HG02642 (cell line): ENCODE measurements at regions not wholly inside any gene's neighbourhood (a gene's known extent, or its start where the extent isn't known, plus 50 kb on each side); places are given as distances from the start of the nearest gene placed in this dataset.

Source experiments
- ATAC-seq: cut with Tn5 transposase; IDR thresholded peaks from one replicate; pipeline ENCODE4 v1.9.1; 2021; ENCODE audit warnings: mild to moderate bottlenecking; ENCODE audit not compliant: unreplicated experiment, poor library complexity

DNA sequence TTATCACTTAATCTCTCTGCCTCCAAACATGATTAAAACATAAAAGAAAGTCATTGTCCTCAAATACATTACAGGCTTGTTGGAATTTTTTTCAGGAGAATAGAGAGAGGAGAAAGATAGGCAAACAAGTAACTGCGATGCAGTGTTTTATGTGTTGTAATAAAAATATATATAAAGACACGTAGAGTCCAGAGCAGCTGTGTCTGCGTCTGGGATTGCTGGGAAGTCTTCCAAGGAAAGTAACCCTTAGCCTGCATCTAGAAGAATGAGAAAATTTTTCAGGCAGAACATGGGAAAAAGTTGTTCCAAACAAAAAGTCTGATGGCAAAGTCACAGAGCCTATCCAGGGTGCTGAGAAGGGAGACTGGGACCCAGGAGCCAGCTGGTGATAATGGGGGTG lies 91.8 kb upstream of the ST6GAL2 start:
- ATAC-seq, result no peak

DNA sequence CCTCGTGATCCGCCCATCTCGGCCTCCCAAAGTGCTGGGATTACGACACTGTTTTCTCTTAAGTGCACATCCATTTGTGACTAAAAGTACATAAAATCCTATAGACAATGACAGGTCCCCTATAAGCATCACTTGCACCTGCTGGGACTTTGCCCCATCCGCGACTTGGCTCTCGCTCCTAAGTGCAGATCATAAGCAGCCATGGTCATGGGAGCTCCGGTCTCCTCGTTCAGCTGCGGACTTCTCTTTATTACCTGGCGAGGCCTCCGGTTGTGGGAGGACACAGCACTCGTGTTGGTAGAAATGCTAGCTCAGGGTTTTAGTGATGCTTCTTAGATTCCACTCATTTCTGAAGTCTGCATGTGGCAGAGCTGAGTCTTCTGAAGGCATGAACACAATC lies 92.7 kb upstream of the ST6GAL2 start:
- no peak for ATAC-seq

DNA sequence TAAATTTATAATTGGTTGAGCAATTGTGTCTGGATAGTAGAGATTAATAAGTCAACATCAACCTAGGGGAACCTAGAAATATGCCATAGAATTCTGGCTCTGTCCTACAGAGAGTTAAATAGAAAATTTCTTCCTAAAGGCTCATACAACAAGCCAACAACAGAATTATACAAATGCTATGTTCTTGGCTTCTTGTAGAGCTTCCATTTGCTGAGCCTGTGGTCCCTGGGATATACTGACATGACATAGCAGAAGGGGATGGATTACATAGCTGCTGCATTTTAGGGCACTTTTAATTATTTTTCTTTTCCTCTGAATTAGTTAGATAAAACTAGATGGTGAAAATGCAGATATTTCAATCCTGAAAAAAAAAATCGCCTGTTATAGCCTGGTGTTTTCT lies 95.5 kb upstream of the ST6GAL2 start:
- no peak for ATAC-seq

DNA sequence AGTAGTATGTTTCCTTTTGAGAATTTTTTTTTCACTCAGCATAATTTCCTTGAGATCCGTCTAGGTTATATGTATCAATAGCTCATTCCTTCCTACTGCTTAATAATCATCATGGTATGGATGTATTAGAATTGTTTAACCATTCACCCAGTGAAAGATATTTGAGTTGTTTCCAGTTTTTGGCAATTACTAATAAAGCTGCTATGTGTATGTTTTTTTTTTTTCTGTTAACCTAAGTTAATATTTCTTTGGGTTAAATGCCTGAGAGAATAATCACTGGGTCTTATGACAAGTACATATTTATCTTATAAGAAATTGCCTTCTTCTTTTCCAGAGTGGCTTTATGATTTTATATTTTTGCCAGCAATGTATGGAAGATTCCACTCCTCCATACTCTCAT lies 96.4 kb upstream of the ST6GAL2 start:
- no peak for ATAC-seq

DNA sequence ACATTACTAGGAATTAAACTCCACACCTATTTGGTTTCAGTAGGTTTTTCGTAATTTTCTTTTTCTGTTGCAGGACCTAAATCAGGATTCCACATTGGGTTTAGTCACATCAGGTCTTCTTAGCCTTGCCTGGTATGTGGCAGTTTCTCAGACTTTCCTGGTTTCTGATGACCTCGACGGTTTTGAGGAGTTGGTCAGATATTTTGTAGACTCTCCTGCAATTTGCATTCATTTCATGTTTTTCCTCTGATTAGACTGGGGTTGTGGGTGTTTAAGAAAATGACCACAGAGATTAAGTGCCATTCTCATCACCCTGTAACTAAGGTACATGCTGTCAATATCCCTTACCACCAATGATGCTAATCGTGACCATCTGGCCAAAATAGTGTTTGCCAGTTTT lies 97.3 kb upstream of the ST6GAL2 start:
- ATAC-seq, result no peak

DNA sequence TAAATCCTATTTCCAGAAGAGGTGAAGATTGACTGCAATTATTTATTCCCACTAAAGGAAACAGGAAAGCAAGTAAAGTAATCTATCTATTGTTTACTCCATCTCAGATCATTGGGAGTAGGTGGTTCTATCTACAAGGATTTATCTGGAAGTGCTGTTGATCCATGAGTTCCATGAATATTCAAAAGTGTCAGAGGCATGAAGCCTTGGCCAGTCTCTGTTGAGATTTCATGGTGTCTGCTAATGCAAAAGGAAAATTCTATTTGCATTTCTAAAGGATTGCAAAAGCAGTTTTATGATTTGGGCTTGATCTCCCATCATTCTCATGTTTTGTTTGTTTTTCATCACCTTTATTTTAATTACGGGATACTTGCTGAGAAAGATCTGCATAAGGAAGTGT lies 102.4 kb upstream of the ST6GAL2 start:
- ATAC-seq, result no peak

DNA sequence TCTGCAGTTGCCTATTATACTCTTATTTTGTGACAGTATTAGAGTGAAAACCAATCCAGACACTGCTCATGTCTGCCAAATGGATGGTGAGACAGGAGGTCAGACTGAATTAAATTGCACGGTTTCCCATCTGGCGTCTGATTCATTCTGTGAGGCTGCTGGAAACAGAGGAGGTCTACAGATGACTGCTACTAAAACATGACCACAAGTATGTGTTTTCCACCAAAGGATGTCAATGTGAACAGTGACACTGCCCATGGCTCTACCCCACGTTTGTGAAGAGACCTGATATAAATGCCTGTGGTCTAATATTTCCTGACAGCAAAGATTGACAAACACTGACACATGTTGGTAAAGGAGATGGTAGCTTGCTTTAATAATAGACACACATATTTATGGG lies 104.3 kb upstream of the ST6GAL2 start:
- ATAC-seq, result no peak

DNA sequence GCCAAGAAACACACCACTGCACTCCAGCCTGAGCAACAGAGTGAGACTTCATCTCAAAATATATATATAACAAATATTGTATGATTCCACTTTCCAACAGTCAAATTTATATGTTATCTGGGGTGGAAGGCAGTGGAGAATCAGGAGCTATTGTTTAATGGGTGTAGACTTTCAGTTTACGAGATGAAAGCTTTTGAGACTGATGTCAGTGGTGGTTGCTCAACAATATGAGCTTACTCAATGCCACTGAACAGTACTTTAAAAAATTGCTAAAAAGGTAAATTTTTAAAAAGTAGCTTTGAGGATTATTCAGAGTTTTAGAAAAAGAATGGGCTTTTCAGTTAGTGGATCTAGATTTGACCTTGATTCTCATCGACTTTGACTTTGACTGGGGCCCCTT lies 105.9 kb upstream of the ST6GAL2 start:
- no peak for ATAC-seq

DNA sequence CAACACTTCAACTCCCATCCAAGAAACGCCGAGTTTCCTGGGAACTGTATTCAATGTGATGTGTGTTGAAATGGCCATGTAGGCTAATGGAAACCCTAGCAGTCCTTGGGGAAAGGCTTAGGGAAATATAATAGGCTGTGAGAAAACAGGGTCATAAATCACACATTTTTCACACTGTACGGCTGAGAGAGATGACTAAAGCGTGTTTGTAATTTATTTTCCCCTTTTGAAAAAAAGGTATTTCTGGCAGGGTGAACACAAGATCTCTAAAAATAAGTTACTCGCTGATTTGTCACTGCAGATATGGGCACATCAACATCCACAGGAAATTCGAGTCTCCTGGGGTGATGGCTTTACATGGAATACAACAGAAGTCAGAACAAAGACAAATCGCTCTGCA lies 109.6 kb upstream of the ST6GAL2 start:
- no peak for ATAC-seq

DNA sequence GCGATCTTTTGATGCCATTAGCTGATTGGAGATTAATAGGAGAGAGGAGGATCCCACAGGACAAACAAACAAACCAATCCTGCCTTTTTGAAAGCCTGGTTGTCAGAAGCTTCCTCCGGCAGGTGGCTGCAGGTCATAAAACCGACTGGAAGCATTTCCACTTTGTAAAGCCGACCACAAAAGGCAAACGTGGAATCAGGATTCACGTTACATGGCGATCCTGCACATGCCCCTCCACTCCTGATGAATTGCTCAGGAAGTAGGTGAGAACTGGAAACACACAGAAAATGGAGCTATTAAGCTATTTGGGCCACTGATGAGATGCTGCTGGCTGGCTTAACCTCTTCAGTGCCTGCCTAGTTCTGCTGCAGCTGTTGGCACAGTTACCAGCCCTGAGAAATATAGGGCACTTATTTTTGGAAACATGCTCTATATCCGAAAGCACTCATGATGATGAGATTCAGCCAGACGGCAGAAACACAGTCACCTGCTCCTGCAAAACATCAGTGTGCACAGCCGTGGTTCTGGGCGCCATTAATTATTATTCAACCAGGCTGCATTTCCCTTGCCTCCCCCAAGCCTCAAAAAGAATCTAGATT lies 110.3 kb upstream of the ST6GAL2 start:
- no peak for ATAC-seq

DNA sequence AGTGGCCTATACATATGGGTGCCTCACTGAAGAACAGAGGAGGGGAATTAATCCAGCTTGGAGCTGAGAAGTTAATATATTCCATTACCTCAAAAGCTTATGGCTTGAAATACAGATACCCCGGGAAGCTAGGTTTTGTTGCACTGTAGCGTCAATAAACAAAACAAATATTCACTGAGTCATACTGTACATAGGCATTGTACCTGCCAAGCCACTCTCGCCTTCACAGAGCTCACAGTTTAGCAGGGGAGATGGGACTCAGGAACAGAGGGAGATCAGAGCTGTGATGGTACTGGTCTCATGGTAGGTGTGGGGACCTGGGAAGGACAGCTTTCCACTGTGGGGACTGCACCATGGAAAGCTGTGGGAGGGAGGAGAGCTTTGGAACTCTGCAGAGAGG lies 111.2 kb upstream of the ST6GAL2 start:
- no peak for ATAC-seq

DNA sequence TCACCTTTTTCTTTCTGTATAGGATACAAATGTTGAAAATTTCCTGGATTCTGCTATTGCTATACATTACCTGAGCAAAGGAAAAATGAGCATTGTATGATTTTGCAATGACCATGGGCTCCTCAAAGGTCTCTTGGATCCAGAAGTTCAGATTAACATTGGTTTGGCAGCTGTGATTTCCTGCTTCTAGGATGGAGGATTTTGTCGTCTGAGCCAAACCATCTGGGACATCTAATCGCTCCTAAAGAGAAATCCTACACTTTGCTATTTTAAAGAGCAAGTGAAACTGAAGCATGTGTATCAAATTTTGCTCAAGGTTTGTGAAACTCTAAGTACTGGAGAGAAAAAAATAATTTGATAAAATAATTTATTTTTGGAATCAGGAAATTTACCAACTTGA lies 115.1 kb upstream of the ST6GAL2 start:
- ATAC-seq, result no peak

DNA sequence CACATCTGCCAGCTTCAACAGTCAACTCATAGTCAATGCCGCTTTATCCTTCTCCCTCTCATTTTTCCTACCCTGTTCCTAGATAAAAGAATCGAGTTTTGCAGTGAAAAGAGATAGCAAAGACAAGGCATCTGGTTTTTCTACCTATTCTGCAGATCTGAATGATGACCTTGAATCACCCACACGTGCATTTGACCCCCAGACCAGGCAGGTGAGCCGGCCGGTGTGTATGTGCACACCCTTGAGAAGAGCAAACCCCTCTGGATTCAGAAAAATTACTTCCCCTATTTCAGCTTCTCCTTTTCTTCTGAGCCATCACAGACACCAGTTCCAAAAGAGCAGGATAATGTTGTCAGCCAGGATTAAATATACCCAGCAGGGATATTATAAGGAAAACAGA lies 115.6 kb upstream of the ST6GAL2 start:
- ATAC-seq, result no peak

DNA sequence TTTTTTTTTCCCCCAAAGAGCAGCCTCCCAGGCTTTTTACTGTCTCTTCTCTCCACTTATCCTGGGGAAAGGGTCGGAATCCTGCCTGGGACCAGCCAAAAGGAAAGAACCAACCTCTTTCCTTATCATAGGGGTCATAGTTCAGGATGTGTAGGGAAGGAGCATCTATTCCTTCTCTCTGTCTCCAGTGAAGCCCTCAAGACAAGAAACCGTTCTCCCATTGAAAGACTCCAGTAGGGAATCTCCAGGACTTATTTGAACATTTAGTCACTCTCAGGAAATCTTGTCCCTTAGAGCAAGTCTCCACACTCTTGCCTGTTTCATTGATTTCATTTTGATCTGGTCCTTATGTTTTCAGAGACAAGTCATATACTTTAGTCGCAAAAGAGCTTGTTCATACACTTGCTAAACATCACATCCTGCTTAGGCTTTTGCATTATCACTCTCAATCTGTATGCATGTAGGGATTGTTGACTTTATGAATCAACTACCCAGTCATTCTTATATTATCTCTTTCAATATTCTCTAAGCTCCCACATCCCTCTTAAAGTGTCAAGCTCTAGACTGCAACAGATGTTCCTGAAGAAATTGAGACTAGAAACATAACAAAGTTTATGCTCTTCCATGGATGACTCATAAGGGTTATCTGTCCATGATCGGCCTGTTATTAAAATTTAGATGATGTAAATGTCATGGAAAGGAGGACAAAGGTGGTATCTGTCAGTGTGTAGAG lies 116.2 kb upstream of the ST6GAL2 start:
- no peak for ATAC-seq

DNA sequence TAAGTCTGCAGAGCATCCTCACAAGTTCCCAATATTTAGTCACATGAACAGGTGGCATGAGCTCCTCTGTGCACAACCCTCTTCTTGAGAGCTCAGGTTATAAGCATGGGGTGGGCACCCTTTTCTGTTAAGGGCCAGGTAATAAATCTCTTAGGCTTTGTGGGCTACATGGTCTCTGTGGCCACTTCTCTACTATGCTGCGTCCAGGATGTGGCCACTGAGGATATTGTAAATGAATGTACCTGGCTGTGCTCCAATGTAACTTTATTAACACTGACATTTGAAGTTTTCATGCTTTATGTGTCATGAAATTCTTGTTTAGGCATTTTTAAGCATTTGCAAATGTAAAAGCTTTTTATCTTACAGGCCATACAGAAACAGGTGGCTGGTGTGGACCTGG lies 116.8 kb upstream of the ST6GAL2 start:
- ATAC-seq, result no peak

DNA sequence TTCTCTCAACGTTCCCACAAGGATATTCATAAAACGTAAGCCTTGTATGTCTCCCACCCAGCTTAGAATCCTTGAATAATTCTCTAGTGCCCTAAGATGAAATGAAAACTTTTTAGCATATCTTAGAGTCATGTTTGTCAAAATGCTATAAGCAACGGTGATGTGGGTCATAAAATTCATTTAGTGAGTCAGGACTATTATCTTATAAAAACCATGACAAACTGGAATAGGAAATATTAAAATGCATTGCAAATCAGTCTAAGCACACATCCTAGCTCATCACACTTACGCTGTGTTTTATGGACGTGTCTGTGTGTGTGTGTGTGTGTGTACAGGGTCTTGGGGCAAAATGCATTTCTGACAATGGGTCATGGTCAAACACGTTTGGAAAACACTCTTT lies 119.9 kb upstream of the ST6GAL2 start:
- no peak for ATAC-seq

DNA sequence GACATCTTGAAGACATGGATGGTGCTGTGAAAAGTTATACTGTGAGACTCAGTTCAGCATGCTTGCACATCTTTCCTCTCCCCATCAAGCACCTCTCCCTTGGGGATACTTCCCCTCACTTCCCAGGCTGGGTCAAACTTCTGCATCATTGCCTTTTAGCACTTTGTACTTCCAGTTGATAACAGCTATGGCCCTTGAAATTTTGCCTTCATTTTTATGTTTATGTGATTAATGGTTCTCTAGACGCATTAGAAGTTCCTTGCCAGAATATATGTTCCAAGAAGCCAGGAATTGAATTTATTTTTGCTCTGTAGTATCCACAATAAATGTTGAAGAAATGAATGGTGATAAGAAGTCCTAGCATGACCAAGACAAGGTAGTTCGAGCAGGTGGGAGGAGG lies 120.9 kb upstream of the ST6GAL2 start:
- ATAC-seq, result no peak

DNA sequence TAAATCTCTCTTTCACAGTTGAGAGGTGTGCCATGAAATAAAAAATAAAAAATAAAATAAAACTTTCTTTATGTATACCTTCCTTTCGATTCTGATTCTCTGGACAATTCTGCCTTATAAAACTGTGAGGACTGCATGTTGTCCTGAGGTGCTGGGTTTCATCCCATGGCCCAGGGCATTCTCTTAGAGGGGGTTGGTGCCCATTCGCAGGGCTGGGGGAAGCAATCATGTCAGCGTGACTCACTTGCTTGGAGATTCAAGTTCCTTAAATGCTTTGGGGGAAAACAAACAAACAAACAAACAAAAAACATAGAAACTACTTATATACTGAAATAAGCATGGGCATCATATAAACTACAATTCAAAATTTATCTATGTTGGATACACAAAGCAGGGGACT lies 122.0 kb upstream of the ST6GAL2 start:
- ATAC-seq, result no peak

DNA sequence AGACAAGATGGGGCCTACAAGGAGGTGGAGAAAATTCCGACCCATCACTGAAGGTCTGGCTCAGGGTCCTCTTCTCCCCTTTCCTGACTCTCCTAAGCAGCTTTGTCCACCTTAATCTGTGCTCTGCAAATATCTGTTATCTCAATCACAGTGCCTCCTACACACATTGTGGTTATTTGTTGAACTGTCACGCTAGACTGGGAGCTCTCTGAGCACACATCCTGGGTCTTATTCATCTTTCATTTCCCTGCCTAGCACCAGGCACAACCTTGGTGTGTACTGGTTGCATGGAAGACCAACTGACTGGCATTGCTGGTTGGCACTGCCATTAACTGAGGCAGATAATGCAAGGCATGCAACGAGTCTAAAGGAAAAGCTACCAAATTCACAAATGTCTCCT lies 122.9 kb upstream of the ST6GAL2 start:
- ATAC-seq, result no peak

DNA sequence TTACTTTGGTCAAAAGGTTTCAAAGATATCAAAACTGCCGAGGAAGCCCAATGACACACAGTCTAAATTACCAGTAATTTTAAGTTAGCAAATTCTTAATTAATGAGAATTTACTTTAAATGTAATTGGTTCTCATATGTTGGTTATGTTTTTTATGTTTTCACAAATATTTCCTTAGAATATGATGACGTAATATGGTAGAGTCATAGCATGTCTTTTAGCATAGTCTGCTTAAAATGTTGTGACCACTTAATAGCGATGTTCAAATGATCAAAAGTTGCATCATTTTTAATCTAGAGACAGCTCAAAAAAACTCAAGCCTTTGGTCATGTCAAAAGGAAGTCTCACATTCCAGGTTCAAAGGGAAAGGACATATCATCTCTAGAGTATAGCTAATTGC lies 123.3 kb upstream of the ST6GAL2 start:
- no peak for ATAC-seq

DNA sequence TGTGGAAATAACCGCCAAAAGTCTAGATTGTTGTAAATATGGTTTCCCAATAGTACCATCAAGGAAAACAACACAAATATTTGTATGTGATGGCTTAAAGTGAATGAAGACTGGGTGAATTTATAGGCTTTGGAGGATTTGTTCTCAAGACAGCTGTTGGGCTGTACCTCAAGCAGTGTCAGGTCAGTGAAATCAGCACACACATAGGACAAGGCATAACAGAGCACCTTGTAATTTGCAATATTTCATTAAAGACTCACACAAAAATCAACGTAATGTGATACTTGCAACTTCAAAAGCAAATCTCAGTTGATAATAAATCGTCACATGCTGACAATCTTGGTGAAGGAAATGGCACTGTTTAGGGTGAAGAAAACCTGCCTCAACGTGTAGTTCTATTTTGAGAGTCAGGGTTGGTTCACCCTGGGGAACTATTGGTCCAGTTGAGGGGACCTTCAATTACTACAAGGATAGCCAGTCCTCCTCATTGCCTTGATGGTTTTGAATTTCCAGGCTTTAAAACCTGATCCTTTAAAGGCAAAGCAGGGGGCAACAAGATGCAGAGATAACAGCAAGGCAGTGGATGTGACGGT lies 126.8 kb upstream of the ST6GAL2 start:
- ATAC-seq, result no peak

DNA sequence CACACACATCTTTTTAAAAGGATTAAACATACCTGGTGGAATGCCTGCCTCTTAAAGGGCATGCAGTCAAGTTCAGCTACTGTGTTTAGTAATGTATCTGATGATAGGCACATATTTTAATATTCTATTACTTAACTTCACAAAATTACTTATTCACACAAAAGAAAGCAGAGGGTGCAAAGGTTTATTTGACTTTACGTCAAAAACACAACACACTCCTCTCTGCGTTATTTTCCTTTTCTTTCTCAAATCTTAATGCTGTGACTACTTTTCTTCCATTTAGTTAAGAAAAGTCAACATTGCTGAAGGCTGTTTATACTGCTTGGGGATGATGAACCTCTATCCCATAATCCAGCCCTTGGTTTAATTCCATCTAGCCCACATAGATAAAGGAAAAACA lies 127.9 kb upstream of the ST6GAL2 start:
- ATAC-seq, result no peak
